NT2/D1 (cell line): ENCODE measurements at regions not wholly inside any gene's neighbourhood (a gene's known extent, or its start where the extent isn't known, plus 50 kb on each side); places are given as distances from the start of the nearest gene placed in this dataset.

Experiments used
- DNase-seq: peaks from one replicate; pipeline ENCODE4 v3.0.0-alpha.2; 2011; ENCODE audit warnings: low read depth, low spot score
- H3K27me3 ChIP-seq: 2 replicates; pipeline ENCODE4 v1.6.0; 2011; ENCODE audit warnings: mild to moderate bottlenecking; ENCODE audit not compliant: insufficient read length, insufficient read depth
- H3K36me3 ChIP-seq: 2 replicates; pipeline ENCODE4 v1.6.1; 2011; ENCODE audit warnings: mild to moderate bottlenecking, low read length, mixed read lengths; ENCODE audit not compliant: insufficient read depth, insufficient read length
- H3K4me1 ChIP-seq: 2 replicates; pipeline ENCODE4 v1.5.1; 2011; ENCODE audit not compliant: insufficient read depth, insufficient read length
- H3K4me3 ChIP-seq: 2 replicates; pipeline ENCODE4 v1.5.1; 2011; ENCODE audit warnings: low read depth; ENCODE audit not compliant: insufficient read length
- H3K9ac ChIP-seq: 2 replicates; pipeline ENCODE4 v1.6.0; 2011; ENCODE audit warnings: low read depth; ENCODE audit not compliant: insufficient read length
- H3K9me3 ChIP-seq: 2 replicates; pipeline ENCODE4 v1.5.1; 2011; ENCODE audit warnings: mild to moderate bottlenecking, low read length; ENCODE audit not compliant: insufficient read depth
- SUZ12 ChIP-seq: IDR thresholded peaks from 2 replicates; pipeline ENCODE4 v1.6.1; 2011; ENCODE audit not compliant: insufficient read length, insufficient read depth; ENCODE audit errors: extremely low read depth
- YY1 ChIP-seq: IDR thresholded peaks from 2 replicates; pipeline ENCODE4 v1.6.1; 2011; ENCODE audit not compliant: insufficient read length, insufficient read depth
- ZNF274 ChIP-seq: IDR thresholded peaks from 2 replicates; pipeline ENCODE4 v1.6.1; 2011; ENCODE audit warnings: mild to moderate bottlenecking, low read depth, low read length

DNA sequence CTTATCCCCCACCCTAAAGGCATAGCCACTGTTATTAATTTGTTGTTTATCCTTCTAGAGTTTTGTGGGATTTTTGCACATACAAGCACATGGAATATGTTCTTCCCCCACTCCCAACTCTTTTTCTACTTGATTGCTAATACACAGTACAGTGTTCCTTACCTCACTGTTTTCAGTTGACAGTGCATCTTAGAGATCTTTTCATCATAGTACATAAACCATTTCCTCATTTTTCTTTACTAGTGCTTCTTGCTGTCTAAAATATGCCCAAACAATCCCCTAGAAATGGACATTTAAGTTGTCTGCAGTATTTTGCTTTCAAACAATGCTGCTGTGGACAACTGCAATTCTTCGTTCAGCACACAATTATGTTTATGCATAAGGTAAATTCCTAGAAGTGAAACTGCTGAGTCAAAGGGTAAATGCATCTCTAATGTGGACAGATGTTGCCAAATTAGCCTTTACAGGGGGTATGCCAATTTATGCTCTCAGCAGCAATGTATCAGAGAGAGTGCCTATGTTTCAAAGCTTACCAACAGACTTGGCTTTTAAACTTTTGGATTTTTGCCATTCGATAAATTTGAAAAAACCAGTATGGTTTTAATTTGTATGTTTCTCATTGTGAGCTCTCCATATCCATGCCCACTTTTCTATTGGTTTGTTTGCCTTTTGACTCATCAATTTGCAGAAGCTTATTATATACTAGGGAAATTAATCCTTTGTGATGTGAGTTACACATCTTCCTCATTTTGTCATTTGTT lies 132.6 kb downstream of the MRPS6 start:
- H3K9ac ChIP-seq: no peak overlapping the region
- H3K4me1 ChIP-seq: peaks cover 12% of the 10 kb centered on the region
- DNase-seq: no peak
- H3K36me3 ChIP-seq: no peaks in the 10 kb centered on the region
- no peaks in the 10 kb centered on the region for H3K27me3 ChIP-seq
- H3K9me3 ChIP-seq: 0 out of 2 replicates have a peak, but pooled peaks cover 6% of the 10 kb centered on the region
- H3K4me3 ChIP-seq: no peak overlapping the region
- TF ChIP-seq ZNF274 (no peak), YY1 (no peak), SUZ12 (no peak)

DNA sequence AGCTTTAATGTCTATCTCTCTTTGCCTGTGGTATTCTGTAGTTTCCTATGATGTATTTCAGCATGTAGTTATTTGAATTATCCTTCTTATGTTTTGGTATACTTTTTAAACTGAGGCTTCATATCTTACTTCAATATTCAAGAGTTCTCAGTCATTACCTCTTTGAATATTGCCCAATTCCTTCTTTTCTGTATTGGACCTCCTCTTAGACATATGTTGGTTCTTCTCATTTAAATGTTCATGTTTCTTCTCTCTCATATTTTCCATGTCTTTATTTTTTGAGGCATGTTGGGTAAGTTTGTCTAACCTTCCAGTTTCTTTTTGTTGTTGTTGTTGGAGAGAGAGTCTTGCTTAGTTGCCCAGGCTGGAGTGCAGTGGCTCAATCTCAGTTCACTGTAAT lies 140.6 kb downstream of the MRPS6 start:
- Histone ChIP-seq H3K9ac (no peak overlapping the region), H3K9me3 (peaks cover 19% of the 10 kb centered on the region; the same call in 1 of the 2 replicates), H3K27me3 (no peaks in the 10 kb centered on the region), H3K4me1 (no peaks in the 10 kb centered on the region), H3K4me3 (no peak overlapping the region), H3K36me3 (no peaks in the 10 kb centered on the region)
- TF ChIP-seq ZNF274 (no peak), SUZ12 (no peak), YY1 (no peak)
- DNase-seq: no peak

DNA sequence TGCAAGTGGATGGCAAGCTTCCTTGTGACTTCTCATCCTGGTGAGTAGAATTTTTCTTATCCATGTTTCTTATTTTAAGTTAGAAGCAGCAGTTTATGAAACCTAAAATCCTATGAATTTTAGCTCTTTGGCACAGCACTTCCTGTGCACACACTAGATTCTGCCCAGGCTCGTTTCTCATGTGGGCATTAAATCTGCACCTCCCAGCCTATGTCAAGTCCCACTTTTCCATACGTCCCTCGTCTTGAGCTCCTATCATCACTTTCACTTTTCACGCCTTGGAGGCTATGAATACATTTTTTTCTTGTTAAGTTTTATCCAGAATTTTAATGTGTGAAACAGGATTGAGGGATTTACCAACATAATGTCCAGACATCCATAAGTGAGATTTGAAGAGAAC lies 142.1 kb downstream of the MRPS6 start:
- H3K9me3 ChIP-seq: peaks cover 12% of the 10 kb centered on the region; the same call in 1 of the 2 replicates
- no peak overlapping the region for H3K9ac ChIP-seq
- TF ChIP-seq ZNF274 (no peak), SUZ12 (no peak), YY1 (no peak)

DNA sequence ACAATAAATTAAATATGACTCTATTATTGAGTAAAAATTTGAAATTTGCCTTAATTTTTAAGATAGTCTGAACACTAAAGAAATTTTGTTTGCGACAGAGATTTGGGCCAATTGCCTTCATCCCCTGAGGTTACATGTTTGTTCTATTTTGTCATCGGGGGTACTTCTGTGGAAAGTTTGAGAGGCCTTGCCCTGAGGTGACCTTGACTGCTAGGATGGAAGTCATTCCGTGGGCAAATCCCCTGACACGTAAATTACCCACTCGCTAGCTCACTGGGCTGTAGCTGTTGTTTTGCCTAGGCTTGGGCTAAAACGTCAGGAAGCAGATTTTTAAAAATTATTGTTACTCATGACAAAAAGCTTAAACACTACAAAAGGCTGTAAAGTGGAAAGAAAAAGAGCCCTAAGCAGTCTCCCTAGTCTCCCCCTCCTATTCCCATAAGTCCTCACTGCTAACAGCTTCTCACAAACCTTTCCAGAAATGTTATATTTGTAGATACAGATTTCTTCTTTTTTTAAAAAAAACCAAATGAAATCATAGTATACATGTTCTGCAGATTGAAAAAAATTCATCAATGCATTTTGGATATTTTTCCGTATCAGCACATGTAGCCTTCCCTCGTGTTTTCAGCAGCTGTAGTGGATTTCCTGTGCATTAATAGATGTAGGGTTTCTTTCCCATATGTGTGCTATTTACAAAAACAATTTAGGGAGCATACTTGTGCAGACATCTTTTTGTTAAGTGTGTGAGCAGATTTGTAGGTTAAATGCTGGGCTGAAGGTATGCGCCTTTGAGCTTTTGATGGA lies 142.7 kb downstream of the MRPS6 start:
- Histone ChIP-seq H3K36me3 (no peaks in the 10 kb centered on the region), H3K4me1 (peaks cover 4% of the 10 kb centered on the region), H3K9ac (no peak overlapping the region), H3K9me3 (peaks cover 12% of the 10 kb centered on the region; the same call in 1 of the 2 replicates), H3K4me3 (no peak overlapping the region), H3K27me3 (no peaks in the 10 kb centered on the region)
- no peak for DNase-seq
- TF ChIP-seq SUZ12: no peak
- TF ChIP-seq YY1: no peak
- TF ChIP-seq ZNF274: no peak

More for the DNA sequence above, 142.1 kb downstream of the MRPS6 start:
- Histone ChIP-seq H3K36me3 (no peaks in the 10 kb centered on the region), H3K27me3 (no peaks in the 10 kb centered on the region), H3K4me3 (no peak overlapping the region), H3K4me1 (peaks cover 4% of the 10 kb centered on the region)
- DNase-seq: no peak

DNA sequence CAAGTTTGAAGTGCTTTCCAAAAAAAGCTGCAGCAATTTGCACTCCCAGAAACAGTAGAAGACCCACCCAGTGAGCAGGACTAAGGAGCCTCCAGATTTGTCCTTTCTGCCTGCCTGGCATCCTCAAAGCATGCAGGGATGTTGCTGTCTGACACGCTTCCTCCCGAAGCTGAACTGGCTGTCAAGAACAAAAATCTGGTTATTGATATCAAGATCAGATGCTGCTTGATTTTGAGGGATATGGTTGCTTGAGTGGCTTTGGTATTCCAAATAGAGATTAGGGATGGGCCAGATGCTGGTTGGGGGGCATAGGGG lies 143.3 kb downstream of the MRPS6 start:
- Histone ChIP-seq H3K27me3 (no peaks in the 10 kb centered on the region), H3K9me3 (peaks cover 12% of the 10 kb centered on the region; the same call in 1 of the 2 replicates), H3K4me3 (no peak overlapping the region), H3K9ac (no peak overlapping the region), H3K36me3 (no peaks in the 10 kb centered on the region), H3K4me1 (peaks cover 4% of the 10 kb centered on the region)
- no peak for DNase-seq
- TF ChIP-seq SUZ12 (no peak), ZNF274 (no peak), YY1 (no peak)

DNA sequence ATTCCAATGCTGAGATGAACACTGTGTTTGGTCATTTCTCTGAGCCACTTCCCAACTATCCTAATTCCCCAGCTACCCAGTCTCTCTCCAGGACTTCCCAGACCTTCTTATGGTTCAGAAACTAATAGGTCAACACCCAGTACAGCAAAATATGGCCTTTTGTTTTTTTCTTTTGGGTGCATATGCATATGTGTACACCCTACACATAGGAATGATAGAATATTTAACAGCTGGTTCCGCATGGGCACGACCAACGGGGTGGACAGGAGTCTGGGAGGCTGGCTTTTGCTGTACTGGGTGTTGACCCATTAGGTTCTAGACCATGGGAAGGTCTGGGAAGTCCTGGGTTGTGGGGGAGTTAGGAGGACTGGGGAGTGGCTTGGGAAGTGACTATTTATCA lies 143.9 kb downstream of the MRPS6 start:
- no peak for DNase-seq
- no peak overlapping the region for H3K9ac ChIP-seq
- TF ChIP-seq ZNF274: no peak
- no peak for TF ChIP-seq SUZ12
- no peaks in the 10 kb centered on the region for H3K36me3 ChIP-seq
- H3K4me1 ChIP-seq: peaks cover 4% of the 10 kb centered on the region
- peaks cover 12% of the 10 kb centered on the region; the same call in 1 of the 2 replicates for H3K9me3 ChIP-seq
- no peaks in the 10 kb centered on the region for H3K27me3 ChIP-seq
- H3K4me3 ChIP-seq: no peak overlapping the region

DNA sequence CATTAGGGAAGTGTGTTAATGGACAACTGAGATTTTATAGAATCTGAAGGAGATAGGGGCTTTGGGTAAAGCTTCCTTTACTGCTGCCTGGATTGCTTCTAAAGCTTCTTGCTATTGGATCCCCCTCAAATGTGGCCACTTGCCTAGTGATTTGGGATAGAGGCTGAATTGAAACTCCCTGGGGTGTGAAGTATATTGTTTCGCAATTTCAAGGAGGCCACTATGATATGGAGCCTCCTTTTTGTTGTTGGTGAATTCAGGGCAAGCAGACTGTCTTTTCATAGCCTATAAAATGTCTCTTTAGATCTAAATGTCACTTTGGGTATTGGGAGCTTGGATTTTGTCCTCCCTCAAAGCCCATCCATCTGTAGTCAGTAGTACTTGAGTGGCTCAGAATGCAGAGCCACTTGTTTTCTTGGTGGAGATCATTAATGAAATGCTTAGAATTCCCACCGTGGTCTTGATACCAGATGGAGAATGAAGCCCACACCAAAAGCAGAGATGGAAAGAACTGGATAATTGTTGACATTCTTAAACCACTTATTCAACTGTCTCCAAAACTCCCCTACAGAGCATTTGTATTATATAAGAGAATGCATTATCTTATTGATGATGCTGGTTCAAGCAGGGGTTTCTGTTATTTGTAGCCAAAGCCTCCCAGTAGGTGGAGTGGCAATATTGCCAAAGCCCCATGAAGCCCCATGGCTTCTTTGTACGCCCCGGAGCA lies 144.3 kb upstream of the KCNE2 start:
- Histone ChIP-seq H3K4me3 (no peak overlapping the region), H3K36me3 (no peaks in the 10 kb centered on the region), H3K27me3 (no peaks in the 10 kb centered on the region), H3K9me3 (0 out of 2 replicates have a peak, but pooled peaks cover under 1% of the 10 kb centered on the region), H3K4me1 (peaks cover 4% of the 10 kb centered on the region), H3K9ac (no peak overlapping the region)
- DNase-seq: no peak
- TF ChIP-seq YY1 (no peak), SUZ12 (no peak), ZNF274 (no peak)
